Embryonic facial prominence (tissue), 1 donor: ENCODE measurements at regions not wholly inside any gene's neighbourhood (a gene's known extent, or its start where the extent isn't known, plus 50 kb on each side); places are given as distances from the start of the nearest gene placed in this dataset.
"Not testable (repeated sequence)": the region's sequence is repeated elsewhere in the genome, so short reads cannot be mapped to it uniquely, and the experiment has no call there.

Experiments used
- DNase-seq: peaks from one replicate; pipeline ENCODE4 v3.0.0-alpha.2; 2016; ENCODE audit errors: extremely low spot score

- no peak for DNase-seq
Observed at GRCh38 chr20:53856300-53857295, 213.8 kb downstream of the BCAS1 start.

GRCh38 chr20:53855733-53856132 is 214.7 kb downstream of the BCAS1 start:
- no peak for DNase-seq

GRCh38 chr20:53854609-53854926 is 215.8 kb downstream of the BCAS1 start:
- not testable (repeated sequence) for DNase-seq

DNA sequence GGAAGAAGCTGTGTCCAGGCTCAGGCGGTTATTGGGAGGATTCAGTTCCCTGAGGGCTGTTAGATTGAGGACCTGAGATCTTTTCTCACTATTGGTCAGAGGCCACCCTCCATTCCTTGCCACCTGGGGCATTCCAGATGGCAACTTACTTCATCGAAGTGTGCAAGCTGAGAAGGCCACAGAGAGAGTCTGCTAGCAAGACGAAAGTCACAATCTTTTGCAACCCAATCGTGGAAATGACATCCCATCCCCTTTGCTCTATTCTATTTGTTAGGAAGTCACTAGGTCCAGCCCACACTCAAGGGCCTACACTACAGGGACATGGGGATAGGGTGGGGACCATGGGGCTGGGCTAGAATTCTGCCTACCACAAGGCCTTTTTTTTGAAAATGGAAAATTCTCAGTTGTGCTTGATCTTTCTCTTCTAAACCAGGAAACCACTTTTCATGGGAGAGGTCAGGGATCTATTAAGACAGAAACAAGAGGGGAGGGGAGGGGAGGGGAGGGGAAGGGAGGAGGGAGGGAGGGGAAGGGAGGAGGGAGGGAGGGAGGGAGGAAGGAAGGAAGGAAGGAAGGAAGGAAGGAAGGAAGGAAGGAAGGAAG is 217.2 kb downstream of the BCAS1 start:
- no peak for DNase-seq

DNA sequence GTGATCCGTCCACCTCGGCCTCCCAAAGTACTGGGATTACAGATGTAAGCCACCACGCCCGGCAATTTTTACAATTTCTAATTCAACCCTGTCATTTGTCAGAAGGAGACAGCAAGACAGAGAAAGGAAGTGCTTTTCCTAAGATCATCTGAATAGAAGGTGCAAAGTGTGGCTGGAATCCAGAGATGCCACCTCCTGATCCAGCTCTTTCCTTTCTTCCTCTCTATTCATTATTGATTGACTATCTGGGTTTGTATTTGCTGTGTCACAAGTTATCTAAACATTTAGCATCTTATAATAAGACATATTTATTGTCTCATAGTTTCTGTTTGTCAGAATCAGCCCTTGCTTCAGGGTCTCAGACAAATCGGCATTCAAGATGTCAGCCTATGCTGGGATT is 217.7 kb downstream of the BCAS1 start:
- DNase-seq = no peak

DNA sequence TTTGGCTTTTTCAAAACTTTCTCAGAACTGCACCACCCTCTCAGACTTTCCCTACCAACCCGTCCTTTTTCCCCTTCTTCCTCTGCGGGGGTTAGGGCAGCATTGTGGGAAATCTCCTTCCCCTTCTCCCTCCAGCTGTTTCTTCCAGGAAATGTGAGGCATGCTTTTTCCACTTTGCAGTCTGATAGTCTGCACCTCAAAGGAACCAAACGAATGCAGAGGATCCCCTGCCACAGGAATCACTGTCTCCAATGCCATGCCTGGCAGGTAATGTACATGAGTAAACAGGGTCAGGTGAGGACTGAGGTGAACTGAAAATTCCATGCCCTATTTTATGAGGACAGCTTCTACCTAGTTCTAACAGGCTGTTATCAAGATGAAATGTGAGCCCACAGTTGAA is 218.4 kb downstream of the BCAS1 start:
- no peak for DNase-seq

GRCh38 chr20:53850319-53850718 is 220.1 kb downstream of the BCAS1 start:
- DNase-seq = no peak

DNA sequence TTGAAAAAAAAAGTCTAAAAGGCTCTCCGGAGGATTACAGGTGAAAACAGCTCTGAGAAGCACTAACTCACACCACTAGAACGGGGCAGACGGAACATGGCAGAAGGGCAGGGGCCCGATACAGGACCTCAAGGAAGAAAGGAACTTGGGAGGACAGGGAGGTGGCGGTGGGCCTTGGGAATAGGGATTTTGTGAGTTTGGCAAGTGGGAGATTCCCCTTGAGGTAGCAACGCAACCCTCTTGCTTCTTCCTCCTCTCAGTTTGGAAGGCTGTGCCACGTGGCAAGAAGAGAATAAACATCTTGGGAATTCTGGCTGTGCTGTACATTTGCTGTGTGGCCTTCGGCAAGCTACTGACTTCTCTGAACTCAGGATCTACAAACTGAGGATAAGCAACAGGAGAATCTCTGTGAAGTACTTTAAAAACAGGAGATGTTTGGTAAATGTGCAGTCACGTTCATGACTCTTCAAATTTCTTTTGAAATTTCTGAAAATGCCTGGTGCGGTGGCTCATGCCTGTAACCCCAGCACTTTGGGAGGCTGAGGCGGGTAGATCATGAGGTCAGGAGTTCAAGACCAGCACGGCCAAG is 220.8 kb downstream of the BCAS1 start:
- no peak for DNase-seq

- DNase-seq = no peak
Observed at GRCh38 chr20:53848304-53848703, 222.1 kb downstream of the BCAS1 start.

GRCh38 chr20:53847837-53848170 is 222.6 kb downstream of the BCAS1 start:
- no peak for DNase-seq

DNA sequence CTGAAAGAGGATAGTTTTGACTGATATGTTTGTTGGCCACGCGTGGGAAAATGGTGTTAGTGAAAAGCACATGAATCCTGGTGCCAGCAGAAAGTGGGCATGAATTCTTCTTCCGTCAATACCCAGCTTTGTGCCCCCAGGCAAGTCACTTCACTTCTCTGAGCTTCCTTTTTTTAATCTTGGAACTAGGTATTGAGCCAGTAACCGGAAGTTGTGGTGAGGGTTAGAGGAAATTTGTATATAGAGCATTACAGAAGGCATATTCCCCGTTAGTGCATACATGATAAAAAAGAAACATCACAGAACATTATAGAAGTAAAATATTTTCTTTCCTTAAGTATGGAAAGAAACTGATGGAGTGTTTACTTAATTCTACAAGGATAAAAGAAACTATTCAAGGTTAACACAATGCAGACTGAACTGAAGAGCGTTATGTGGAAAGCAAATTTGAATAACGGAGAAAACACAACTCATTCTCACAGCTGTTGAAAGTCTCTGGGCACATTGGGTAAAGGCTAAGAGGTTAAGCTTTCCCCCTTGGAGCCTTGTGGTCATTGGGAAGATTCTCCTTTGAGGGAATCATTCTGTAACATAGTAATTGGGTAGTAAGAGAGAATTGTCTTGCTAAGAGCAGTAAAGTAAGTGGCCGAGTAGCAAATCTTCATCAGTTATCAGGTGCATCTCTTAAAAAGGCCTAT is 223.1 kb downstream of the BCAS1 start:
- no peak for DNase-seq

DNA sequence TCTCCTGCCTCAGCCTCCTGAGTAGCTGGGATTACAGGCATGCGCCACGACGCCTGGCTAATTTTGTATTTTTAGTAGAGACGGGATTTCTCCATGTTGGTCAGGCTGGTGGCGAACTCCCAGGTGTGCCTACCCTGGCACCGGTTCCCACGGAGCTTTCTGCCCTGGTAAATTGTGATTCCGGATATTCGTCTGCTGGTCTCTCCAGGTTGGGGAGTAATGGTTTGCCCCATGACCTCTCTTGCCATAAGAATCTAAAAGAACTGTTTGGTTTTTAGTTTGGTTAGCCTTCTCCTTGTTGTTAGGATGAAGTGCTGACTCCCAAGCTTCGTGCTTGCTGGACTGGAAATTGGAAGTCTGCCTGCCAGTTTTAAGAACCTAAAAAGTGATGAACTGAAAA is 223.8 kb downstream of the BCAS1 start:
- DNase-seq = no peak

DNA sequence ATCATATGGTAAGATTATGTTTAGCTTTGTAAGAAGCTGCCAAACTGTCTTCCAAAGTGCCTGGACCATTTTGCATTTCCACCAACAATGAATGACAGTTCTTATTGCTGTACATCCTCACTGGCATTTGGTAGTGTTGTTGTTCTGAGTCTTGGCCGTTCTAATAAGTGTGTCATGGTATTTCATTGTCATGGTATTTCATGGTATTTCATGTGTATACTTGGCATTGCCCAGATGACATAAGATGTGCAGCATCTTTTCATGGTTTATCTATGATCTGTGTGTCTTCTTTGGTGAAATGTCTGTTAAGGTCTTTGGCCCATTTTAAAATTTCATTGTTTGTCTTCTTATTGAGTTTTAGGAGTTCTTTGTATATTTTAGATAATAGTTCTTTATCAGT is 224.4 kb downstream of the BCAS1 start:
- no peak for DNase-seq

DNA sequence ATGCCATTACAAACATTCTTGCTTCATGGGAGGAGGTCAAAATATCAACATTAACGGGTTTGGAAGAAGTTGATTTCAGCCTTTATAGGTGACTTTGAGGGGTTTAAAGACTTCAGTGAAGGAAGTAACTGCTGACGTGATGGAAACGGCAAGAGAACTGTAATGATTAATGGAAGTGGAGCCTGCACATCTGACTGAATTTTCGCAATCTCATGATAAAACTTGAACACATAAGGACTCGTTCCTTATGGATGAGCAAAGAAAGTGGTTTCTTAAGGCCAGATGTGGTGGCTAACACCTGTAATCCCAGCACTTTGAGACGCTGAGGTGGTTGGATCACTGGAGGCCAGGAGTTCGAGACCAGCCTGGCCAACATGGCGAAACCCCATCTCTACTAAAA is 226.1 kb downstream of the BCAS1 start:
- DNase-seq = no peak

- DNase-seq = no peak
Observed at GRCh38 chr20:53843645-53844044, 226.7 kb downstream of the BCAS1 start.

- no peak for DNase-seq
Observed at GRCh38 chr20:53842301-53843099, 227.9 kb downstream of the BCAS1 start.

DNA sequence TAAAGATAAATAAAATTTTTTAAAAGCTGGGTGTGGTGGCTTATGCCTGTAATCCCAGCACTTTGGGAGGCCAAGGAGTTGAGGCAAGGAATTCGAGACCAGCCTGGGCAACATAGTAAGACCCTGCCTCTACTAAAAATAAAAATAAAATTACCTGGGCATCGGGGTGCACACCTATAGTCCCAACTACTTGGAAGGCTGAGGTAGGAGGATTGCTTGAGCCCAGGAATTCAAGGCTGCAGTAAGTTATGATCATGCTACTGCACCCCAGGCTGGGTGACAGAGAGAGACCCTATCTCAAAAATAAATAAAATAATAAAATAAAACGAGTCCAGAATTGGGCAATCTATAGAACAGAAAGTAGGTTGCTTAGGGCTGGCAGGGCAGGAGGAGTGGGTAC is 228.7 kb downstream of the BCAS1 start:
- no peak for DNase-seq

GRCh38 chr20:53840532-53840931 is 229.9 kb downstream of the BCAS1 start:
- DNase-seq = no peak

DNA sequence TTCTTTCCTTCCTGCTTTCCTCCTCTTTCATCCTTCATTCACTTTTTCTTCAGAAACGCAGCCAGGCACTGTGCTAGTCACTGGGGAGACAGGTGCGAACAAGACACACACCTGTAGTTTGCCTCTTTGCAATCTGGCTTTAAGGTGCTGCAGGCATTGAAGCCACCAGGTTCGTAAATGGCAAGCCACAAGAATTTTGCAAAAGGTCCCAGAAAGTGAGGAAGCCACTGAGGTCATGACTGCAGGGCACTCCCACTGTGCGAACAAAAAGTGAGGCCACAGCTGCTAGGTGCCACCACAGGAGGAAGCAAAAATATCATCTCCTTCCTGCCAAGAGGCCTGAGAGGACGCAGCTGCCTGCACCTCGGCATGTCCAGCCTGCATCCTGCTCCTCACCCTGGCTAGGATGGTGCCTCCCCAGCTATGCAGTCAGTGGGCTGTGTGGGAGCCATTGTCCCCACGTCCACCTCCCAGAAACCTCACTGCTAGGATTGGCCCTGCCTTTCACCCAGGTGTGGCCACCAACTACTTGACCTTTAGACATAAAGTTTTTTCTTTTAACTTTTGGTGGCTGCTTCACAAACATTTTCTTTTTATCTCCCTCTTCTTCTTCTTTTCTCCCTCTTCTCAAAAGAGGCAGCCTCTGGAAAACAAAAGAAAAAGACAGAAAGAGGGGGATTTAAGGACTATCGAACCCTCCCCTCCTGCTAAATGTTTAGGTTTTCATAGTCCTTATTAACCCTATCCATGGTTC is 230.8 kb downstream of the BCAS1 start:
- no peak for DNase-seq

- DNase-seq = no peak
Observed at GRCh38 chr20:53838311-53838868, 232.0 kb downstream of the BCAS1 start.
